ENCODE measurements at regions not wholly inside any gene's neighbourhood (a gene's known extent, or its start where the extent isn't known, plus 50 kb on each side); places are given as distances from the start of the nearest gene placed in this dataset.
A peak's percentile ranks its signal among the peaks of the same experiment; 100 is the strongest.

GRCh38 chr2:19073522-19073921 lies 284.9 kb downstream of the OSR1 start:
- TF ChIP-seq, protein P1, sequence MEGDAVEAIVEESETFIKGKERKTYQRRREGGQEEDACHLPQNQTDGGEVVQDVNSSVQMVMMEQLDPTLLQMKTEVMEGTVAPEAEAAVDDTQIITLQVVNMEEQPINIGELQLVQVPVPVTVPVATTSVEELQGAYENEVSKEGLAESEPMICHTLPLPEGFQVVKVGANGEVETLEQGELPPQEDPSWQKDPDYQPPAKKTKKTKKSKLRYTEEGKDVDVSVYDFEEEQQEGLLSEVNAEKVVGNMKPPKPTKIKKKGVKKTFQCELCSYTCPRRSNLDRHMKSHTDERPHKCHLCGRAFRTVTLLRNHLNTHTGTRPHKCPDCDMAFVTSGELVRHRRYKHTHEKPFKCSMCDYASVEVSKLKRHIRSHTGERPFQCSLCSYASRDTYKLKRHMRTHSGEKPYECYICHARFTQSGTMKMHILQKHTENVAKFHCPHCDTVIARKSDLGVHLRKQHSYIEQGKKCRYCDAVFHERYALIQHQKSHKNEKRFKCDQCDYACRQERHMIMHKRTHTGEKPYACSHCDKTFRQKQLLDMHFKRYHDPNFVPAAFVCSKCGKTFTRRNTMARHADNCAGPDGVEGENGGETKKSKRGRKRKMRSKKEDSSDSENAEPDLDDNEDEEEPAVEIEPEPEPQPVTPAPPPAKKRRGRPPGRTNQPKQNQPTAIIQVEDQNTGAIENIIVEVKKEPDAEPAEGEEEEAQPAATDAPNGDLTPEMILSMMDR (IDR thresholded peaks at IDR 0.05), result no peak
- Histone ChIP-seq H3K9me3 (replicated peaks in 1 of 2; ENCODE audit: control insufficient read depth in 1 of 2, insufficient read depth in 1 of 2, low read length in 2 of 2) (peaks cover 8 to 11% of the 10 kb centered on the region in 2 donors), H3K4me2 (replicated peaks; ENCODE audit: extremely low read depth, low read length, poor library complexity, severe bottlenecking) (no peak overlapping the region), H3K4me3 (replicated peaks in 1 of 3; ENCODE audit: low read depth in 2 of 3, low read length in 3 of 3) (no peak overlapping the region), H2AFZ (ENCODE audit: insufficient read depth, low read depth, low read length, poor library complexity, severe bottlenecking) (no peak overlapping the region), H3K79me2 (ENCODE audit: insufficient read depth, low read length) (no peaks in the 10 kb centered on the region), H3K36me3 (replicated peaks in 1 of 2; ENCODE audit: control insufficient read depth in 1 of 2, insufficient read depth in 2 of 2, low read length in 2 of 2) (no peaks in the 10 kb centered on the region), H3K27me3 (ENCODE audit: control insufficient read depth in 2 of 2, insufficient read depth in 2 of 2, low read length in 2 of 2) (no peaks in the 10 kb centered on the region), H3K9ac (ENCODE audit: insufficient read depth, low read length, poor library complexity, severe bottlenecking) (no peak overlapping the region), H4K20me1 (ENCODE audit: insufficient read depth, low read length) (no peaks in the 10 kb centered on the region), H3K4me1 (ENCODE audit: control insufficient read depth in 1 of 2, insufficient read depth in 2 of 2, low read length in 2 of 2) (no peaks in the 10 kb centered on the region), H3K27ac (ENCODE audit: low read depth in 1 of 2, low read length in 2 of 2) (no peak overlapping the region)
- peaks cover 3 to 13% (median 7%) of the 10 kb centered on the region in 7 donors for H3K9me3 Mint-ChIP-seq
- 88% methylated on average over 4 of the region's 4 CpGs for WGBS (ENCODE audit: insufficient coverage)
- peaks cover 0 to 4% (median 0%) of the 10 kb centered on the region in 3 donors for H3K27me3 Mint-ChIP-seq (ENCODE audit: low read depth in 3 of 3)
- peak overlapping the region in 1 of 2 donors; percentile 10 for H3K4me3 Mint-ChIP-seq
- H3K36me3 Mint-ChIP-seq, result no peaks in the 10 kb centered on the region
- intact Hi-C loops (cut with micrococcal nuclease), result no loop called here
- no peaks in the 10 kb centered on the region for H3K4me1 Mint-ChIP-seq
- no peak for DNase-seq
- peak overlapping the region in 2 of 7 donors; percentile 7 to 17 for H3K27ac Mint-ChIP-seq

DNA sequence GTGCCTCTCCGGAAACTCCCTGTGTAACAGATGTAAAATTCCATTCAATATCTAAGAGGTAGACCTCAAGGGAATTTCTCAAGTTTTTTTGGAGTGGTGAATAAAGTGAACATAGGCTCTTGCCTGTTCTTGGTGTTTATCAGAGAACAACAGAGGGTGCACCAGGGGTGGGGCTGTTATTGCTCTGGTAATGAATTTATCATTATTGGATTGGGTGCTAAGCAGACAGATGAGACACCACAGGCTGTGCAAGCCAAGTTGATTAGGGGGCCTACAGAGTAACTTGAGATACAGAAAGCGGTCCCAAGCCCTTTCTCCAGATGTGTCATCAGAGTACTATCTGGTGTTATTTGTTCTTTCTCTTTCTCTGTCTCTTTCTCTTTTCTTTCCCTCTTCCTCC lies 286.3 kb downstream of the OSR1 start:
- no peaks in the 10 kb centered on the region for H3K36me3 ChIP-seq (replicated peaks in 1 of 2; ENCODE audit: control insufficient read depth in 1 of 2, insufficient read depth in 2 of 2, low read length in 2 of 2)
- H3K9me3 ChIP-seq (replicated peaks in 1 of 2; ENCODE audit: control insufficient read depth in 1 of 2, insufficient read depth in 1 of 2, low read length in 2 of 2), result peaks cover 8 to 11% of the 10 kb centered on the region in 2 donors
- no peak for DNase-seq
- H3K9ac ChIP-seq (ENCODE audit: insufficient read depth, low read length, poor library complexity, severe bottlenecking), result no peak overlapping the region
- Mint-ChIP-seq H3K36me3 (no peaks in the 10 kb centered on the region), H3K4me1 (no peaks in the 10 kb centered on the region), H3K27me3 (ENCODE audit: low read depth in 3 of 3) (peaks cover 0 to 4% (median 0%) of the 10 kb centered on the region in 3 donors), H3K4me3 (no peak overlapping the region), H3K9me3 (peaks cover 2 to 10% (median 7%) of the 10 kb centered on the region in 7 donors), H3K27ac (no peak overlapping the region)
- H3K27me3 ChIP-seq (ENCODE audit: control insufficient read depth in 2 of 2, insufficient read depth in 2 of 2, low read length in 2 of 2), result no peaks in the 10 kb centered on the region
- H3K79me2 ChIP-seq (ENCODE audit: insufficient read depth, low read length), result no peaks in the 10 kb centered on the region
- no peaks in the 10 kb centered on the region for H4K20me1 ChIP-seq (ENCODE audit: insufficient read depth, low read length)
- H2AFZ ChIP-seq (ENCODE audit: insufficient read depth, low read depth, low read length, poor library complexity, severe bottlenecking), result no peak overlapping the region
- TF ChIP-seq, protein P1 (IDR thresholded peaks at IDR 0.05), result no peak
- H3K4me2 ChIP-seq (replicated peaks; ENCODE audit: extremely low read depth, low read length, poor library complexity, severe bottlenecking), result no peak overlapping the region
- intact Hi-C loops (cut with micrococcal nuclease), result no loop called here
- no peak overlapping the region for H3K27ac ChIP-seq (ENCODE audit: low read depth in 1 of 2, low read length in 2 of 2)
- H3K4me1 ChIP-seq (ENCODE audit: control insufficient read depth in 1 of 2, insufficient read depth in 2 of 2, low read length in 2 of 2), result no peaks in the 10 kb centered on the region
- no peak overlapping the region for H3K4me3 ChIP-seq (replicated peaks in 1 of 3; ENCODE audit: low read depth in 2 of 3, low read length in 3 of 3)
- no CpG with 5 or more reads among the region's 2 CpGs for WGBS (ENCODE audit: insufficient coverage)

All from CD14-positive monocyte (primary cell).